ENCODE measurements at regions not wholly inside any gene's neighbourhood (a gene's known extent, or its start where the extent isn't known, plus 50 kb on each side); places are given as distances from the start of the nearest gene placed in this dataset.

DNA sequence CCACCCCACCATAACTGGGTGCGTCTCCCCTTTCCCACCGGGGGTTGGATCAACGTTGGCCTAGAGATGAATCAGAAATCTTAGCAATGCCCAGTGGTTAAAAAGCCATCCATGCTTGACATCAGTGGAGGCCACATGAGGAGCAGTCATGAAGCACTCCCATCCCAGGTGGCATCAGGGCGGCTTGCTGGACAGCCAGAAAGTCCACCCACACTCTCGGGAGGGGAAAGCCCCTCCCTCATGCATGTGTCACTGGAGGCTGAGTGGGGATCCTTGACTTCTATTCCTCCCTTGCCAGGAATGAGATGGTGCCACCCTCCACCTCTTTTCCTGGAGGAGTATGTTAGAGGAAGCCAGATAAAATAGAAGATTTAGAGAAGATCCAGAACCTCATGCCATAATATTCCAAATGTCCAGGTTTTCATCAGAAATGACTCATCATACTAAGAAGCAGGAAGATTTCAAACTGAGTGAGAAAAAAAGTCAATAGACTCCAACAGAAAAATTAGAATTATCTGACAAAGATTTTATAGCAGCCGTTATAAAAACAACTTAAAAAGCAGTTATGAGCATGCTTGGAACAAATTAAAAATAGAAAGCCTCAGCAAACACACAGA, 507.1 kb upstream of the ID2 start:
- TF ChIP-seq POLR2AphosphoS5 (IDR thresholded peaks at IDR 0.05) = no peak
- no peak for TF ChIP-seq EP300 (IDR thresholded peaks at IDR 0.05)
- TF ChIP-seq, protein P1, sequence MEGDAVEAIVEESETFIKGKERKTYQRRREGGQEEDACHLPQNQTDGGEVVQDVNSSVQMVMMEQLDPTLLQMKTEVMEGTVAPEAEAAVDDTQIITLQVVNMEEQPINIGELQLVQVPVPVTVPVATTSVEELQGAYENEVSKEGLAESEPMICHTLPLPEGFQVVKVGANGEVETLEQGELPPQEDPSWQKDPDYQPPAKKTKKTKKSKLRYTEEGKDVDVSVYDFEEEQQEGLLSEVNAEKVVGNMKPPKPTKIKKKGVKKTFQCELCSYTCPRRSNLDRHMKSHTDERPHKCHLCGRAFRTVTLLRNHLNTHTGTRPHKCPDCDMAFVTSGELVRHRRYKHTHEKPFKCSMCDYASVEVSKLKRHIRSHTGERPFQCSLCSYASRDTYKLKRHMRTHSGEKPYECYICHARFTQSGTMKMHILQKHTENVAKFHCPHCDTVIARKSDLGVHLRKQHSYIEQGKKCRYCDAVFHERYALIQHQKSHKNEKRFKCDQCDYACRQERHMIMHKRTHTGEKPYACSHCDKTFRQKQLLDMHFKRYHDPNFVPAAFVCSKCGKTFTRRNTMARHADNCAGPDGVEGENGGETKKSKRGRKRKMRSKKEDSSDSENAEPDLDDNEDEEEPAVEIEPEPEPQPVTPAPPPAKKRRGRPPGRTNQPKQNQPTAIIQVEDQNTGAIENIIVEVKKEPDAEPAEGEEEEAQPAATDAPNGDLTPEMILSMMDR (IDR thresholded peaks at IDR 0.05) = no peak
- no peak for TF ChIP-seq POLR2A (IDR thresholded peaks at IDR 0.05)
- intact Hi-C loops (cut with DNase I) = loop anchor here (5.0 kb wide), 1 partner anchor 43 kb away; no protein-coding TSS in a partner anchor
- 74 to 82% methylated on average over 6 of the region's 6 CpGs for WGBS, 2 donors
- no peak for DNase-seq
- no peaks in the 10 kb centered on the region for H3K27me3 ChIP-seq
- no peak overlapping the region for H3K4me3 ChIP-seq
- H3K9me3 ChIP-seq = no peaks in the 10 kb centered on the region
- peak overlapping the region in 2 of 4 donors; percentile 60 to 62 for H3K27ac ChIP-seq
- H3K36me3 ChIP-seq = no peaks in the 10 kb centered on the region
- H3K4me1 ChIP-seq = peaks cover 0 to 34% (median 18%) of the 10 kb centered on the region in 4 donors

DNA sequence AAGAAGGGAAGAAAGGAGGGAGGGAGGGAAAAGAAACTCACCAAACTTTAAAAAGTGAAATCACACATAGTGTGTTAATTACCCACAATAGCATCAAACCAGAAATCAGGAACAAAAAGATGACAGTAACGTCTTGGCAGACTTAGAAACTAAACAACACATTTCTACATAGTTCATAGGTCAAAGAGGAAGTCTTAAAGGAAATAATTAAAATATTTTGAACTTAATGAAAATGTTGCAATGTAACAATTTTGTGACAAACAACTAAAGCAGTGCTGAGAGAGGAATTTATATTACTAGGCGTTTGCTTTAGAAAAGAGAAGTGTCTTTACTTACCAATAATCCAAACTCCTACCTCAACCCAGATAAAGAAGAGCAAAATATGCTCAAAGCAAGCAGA, 505.0 kb upstream of the ID2 start:
- H3K27me3 ChIP-seq = no peaks in the 10 kb centered on the region
- H3K4me1 ChIP-seq = peaks cover 0 to 21% (median 11%) of the 10 kb centered on the region in 4 donors
- WGBS, 2 donors = 24 to 35% methylated on average over 2 of the region's 2 CpGs

DNA sequence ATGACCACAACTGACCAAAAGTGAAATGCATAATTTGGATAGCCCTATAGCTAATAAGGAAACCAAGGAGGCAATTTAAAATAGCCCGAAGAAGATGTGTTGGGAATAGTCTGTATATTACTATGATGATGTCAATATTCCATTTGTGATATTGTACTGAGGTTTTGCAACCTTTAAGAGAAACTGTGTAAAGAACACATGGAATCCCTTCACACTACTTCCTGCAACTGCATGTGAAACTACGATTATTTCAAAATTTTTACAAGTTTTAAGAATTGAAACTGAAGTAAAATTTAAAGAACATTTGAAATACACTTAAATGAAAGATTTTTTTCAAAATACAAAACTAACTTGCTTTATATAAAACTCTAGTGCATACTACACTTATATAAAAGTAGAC, 504.3 kb upstream of the ID2 start:
- H3K4me1 ChIP-seq = peaks cover 0 to 17% (median 10%) of the 10 kb centered on the region in 4 donors
- no peaks in the 10 kb centered on the region for H3K36me3 ChIP-seq
- no peaks in the 10 kb centered on the region for H3K27me3 ChIP-seq
- 79 to 82% methylated on average over 2 of the region's 2 CpGs for WGBS, 2 donors
- no peak for TF ChIP-seq POLR2AphosphoS5 (IDR thresholded peaks at IDR 0.05)
- TF ChIP-seq, protein P1 (IDR thresholded peaks at IDR 0.05) = no peak
- no peak for TF ChIP-seq POLR2A (IDR thresholded peaks at IDR 0.05)
- TF ChIP-seq EP300 (IDR thresholded peaks at IDR 0.05) = no peak
- DNase-seq = no peak
- no peak overlapping the region for H3K27ac ChIP-seq
- intact Hi-C loops (cut with DNase I) = loop anchor here (5.0 kb wide), 1 partner anchor 40 kb away; no protein-coding TSS in a partner anchor
- H3K4me3 ChIP-seq = no peak overlapping the region
- no peaks in the 10 kb centered on the region for H3K9me3 ChIP-seq

More for the DNA sequence above, 505.0 kb upstream of the ID2 start:
- intact Hi-C loops (cut with DNase I) = loop anchor here (5.0 kb wide), 1 partner anchor 40 kb away; no protein-coding TSS in a partner anchor
- TF ChIP-seq EP300 (IDR thresholded peaks at IDR 0.05) = no peak
- TF ChIP-seq, protein P1 (IDR thresholded peaks at IDR 0.05) = no peak
- no peak for TF ChIP-seq POLR2AphosphoS5 (IDR thresholded peaks at IDR 0.05)
- TF ChIP-seq POLR2A (IDR thresholded peaks at IDR 0.05) = no peak
- no peaks in the 10 kb centered on the region for H3K9me3 ChIP-seq
- H3K27ac ChIP-seq = peak overlapping the region in 1 of 4 donors; percentile 1
- no peak overlapping the region for H3K4me3 ChIP-seq
- H3K36me3 ChIP-seq = no peaks in the 10 kb centered on the region
- no peak for DNase-seq

DNA sequence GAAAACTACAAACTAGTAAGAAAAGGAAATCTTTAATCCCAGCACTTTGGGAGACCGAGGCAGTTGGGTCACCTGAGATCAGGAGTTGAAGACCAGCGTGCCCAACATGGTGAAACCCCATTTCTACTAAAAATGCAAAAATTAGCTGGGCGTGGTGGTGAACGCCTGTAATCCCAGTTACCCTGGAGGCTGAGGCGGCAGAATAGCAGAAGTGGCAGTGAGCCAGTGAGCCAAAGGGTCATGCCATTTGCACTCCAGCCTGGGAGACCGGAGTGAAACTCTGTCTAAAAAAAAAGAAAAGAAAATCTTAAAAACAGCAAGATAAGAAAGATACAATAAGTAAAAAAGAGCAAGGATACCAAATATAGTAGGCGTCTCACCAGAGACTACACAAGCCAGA, 502.9 kb upstream of the ID2 start:
- Histone ChIP-seq H3K36me3 (no peaks in the 10 kb centered on the region), H3K4me1 (peaks cover 0 to 17% (median 10%) of the 10 kb centered on the region in 4 donors), H3K4me3 (no peak overlapping the region), H3K9me3 (no peaks in the 10 kb centered on the region), H3K27ac (no peak overlapping the region), H3K27me3 (no peaks in the 10 kb centered on the region)
- 86 to 92% methylated on average over 7 of the region's 7 CpGs for WGBS, 2 donors
- DNase-seq = no peak
- TF ChIP-seq EP300 (IDR thresholded peaks at IDR 0.05) = no peak
- no peak for TF ChIP-seq POLR2AphosphoS5 (IDR thresholded peaks at IDR 0.05)
- no peak for TF ChIP-seq POLR2A (IDR thresholded peaks at IDR 0.05)
- TF ChIP-seq, protein P1 (IDR thresholded peaks at IDR 0.05) = no peak
- intact Hi-C loops (cut with DNase I) = loop anchor here (5.0 kb wide), 1 partner anchor 38 kb away; no protein-coding TSS in a partner anchor
